NCI-H146 treated with DMSO at 0.1 percent for 48 hours (cell line): ENCODE measurements at regions not wholly inside any gene's neighbourhood (a gene's known extent, or its start where the extent isn't known, plus 50 kb on each side); places are given as distances from the start of the nearest gene placed in this dataset.
"Not testable (repeated sequence)": the region's sequence is repeated elsewhere in the genome, so short reads cannot be mapped to it uniquely, and the experiment has no call there.

Experiments used
- DNase-seq: peaks from one replicate; lab custom pipeline; 2025; ENCODE audit not compliant: unreplicated experiment; lab: John Stamatoyannopoulos, UW

GRCh38 chr6:15185111-15185510, 60.8 kb upstream of the JARID2 start:
- DNase-seq: not testable (repeated sequence)

GRCh38 chr6:15193451-15193850, 52.4 kb upstream of the JARID2 start:
- DNase-seq: not testable (repeated sequence)

- DNase-seq: no peak
Measured at GRCh38 chr6:15194453-15194852, 51.4 kb upstream of the JARID2 start.
